H9 (cell line): ENCODE measurements at regions not wholly inside any gene's neighbourhood (a gene's known extent, or its start where the extent isn't known, plus 50 kb on each side); places are given as distances from the start of the nearest gene placed in this dataset.
"Not testable (repeated sequence)": the region's sequence is repeated elsewhere in the genome, so short reads cannot be mapped to it uniquely, and the experiment has no call there.

Source experiments
- DNase-seq: peaks from one replicate; pipeline ENCODE4 v3.0.0-alpha.2; 2017
- H2AFZ ChIP-seq: one replicate; pipeline ENCODE4 v1.6.1; 2013; ENCODE audit warnings: mild to moderate bottlenecking, low read length, control low read depth, moderate library complexity
- H2AK5ac ChIP-seq: 2 replicates; pipeline ENCODE4 v1.6.1; 2013; ENCODE audit warnings: low read length, control low read depth, mixed read lengths; ENCODE audit not compliant: insufficient read length
- H2BK120ac ChIP-seq: one replicate; pipeline ENCODE4 v1.6.1; 2013; ENCODE audit warnings: low read depth, mild to moderate bottlenecking, low read length, control low read depth, inconsistent platforms; ENCODE audit not compliant: poor library complexity, severe bottlenecking
- H2BK12ac ChIP-seq: 2 replicates; pipeline ENCODE4 v1.6.1; 2013; ENCODE audit warnings: low read length, control low read depth, mixed read lengths, low read depth; ENCODE audit not compliant: insufficient read length
- H2BK15ac ChIP-seq: 2 replicates; pipeline ENCODE4 v1.6.1; 2013; ENCODE audit warnings: low read depth, low read length, control low read depth
- H2BK20ac ChIP-seq: one replicate; pipeline ENCODE4 v1.6.1; 2013; ENCODE audit warnings: low read depth, mild to moderate bottlenecking, low read length, control low read depth, inconsistent platforms; ENCODE audit not compliant: poor library complexity, severe bottlenecking
- H2BK5ac ChIP-seq: 2 replicates; pipeline ENCODE4 v1.6.1; 2013; ENCODE audit warnings: low read length, control low read depth, mixed read lengths; ENCODE audit not compliant: insufficient read length
- H3K14ac ChIP-seq: 2 replicates; pipeline ENCODE4 v1.6.1; 2013; ENCODE audit warnings: low read length, control low read depth; ENCODE audit not compliant: insufficient read depth
- H3K18ac ChIP-seq: 2 replicates; pipeline ENCODE4 v1.6.1; 2013; ENCODE audit warnings: low read depth, mild to moderate bottlenecking, mixed read lengths, low read length, control low read depth; ENCODE audit not compliant: insufficient read length
- H3K23ac ChIP-seq: 2 replicates; pipeline ENCODE4 v1.6.1; 2013; ENCODE audit warnings: low read length, control low read depth, mixed read lengths, low read depth; ENCODE audit not compliant: insufficient read length
- H3K23me2 ChIP-seq: 2 replicates; pipeline ENCODE4 v1.6.1; 2013; ENCODE audit warnings: low read depth, mild to moderate bottlenecking, mixed read lengths, low read length, control low read depth; ENCODE audit not compliant: insufficient read length, poor library complexity, severe bottlenecking
- H3K27ac ChIP-seq: 2 replicates; pipeline ENCODE4 v1.5.1; 2013; ENCODE audit warnings: low read length, control low read depth, mixed read lengths, low read depth; ENCODE audit not compliant: insufficient read length
- H3K27me3 ChIP-seq: 2 replicates; pipeline ENCODE4 v1.6.1; 2013; ENCODE audit warnings: low read length, control low read depth, inconsistent platforms; ENCODE audit not compliant: insufficient read depth
- H3K4ac ChIP-seq: 2 replicates; pipeline ENCODE4 v1.6.1; 2013; ENCODE audit warnings: low read depth, mild to moderate bottlenecking, control low read depth, inconsistent platforms, low read length, moderate library complexity
- H3K4me1 ChIP-seq: 2 replicates; pipeline ENCODE4 v1.6.1; 2013; ENCODE audit warnings: low read length, control low read depth, inconsistent platforms; ENCODE audit not compliant: insufficient read depth
- H3K4me2 ChIP-seq: 2 replicates; pipeline ENCODE4 v1.6.1; 2013; ENCODE audit warnings: low read length, control low read depth, mixed read lengths; ENCODE audit not compliant: insufficient read length, insufficient read depth
- H3K56ac ChIP-seq: 2 replicates; pipeline ENCODE4 v1.6.1; 2013; ENCODE audit warnings: low read depth, mild to moderate bottlenecking, mixed read lengths, low read length, control low read depth; ENCODE audit not compliant: insufficient read length
- H3K79me1 ChIP-seq: 2 replicates; pipeline ENCODE4 v1.6.1; 2013; ENCODE audit warnings: low read depth, mild to moderate bottlenecking, moderate library complexity, low read length, control low read depth, inconsistent platforms; ENCODE audit not compliant: insufficient read depth, poor library complexity, severe bottlenecking
- H3K79me2 ChIP-seq: 2 replicates; pipeline ENCODE4 v1.6.1; 2013; ENCODE audit warnings: low read length, control low read depth, inconsistent platforms; ENCODE audit not compliant: insufficient read depth
- H3K9ac ChIP-seq: 2 replicates; pipeline ENCODE4 v1.6.1; 2013; ENCODE audit warnings: low read length, control low read depth, mixed read lengths; ENCODE audit not compliant: insufficient read length; ENCODE audit errors: extremely low read depth
- H3K9me3 ChIP-seq: one replicate; pipeline ENCODE4 v1.6.1; 2013; ENCODE audit warnings: low read depth, low read length, inconsistent platforms; ENCODE audit not compliant: control insufficient read depth
- H3T11ph ChIP-seq: one replicate; pipeline ENCODE4 v1.6.1; 2013; ENCODE audit warnings: mild to moderate bottlenecking, low read length, control low read depth, inconsistent platforms
- H4K20me1 ChIP-seq: one replicate; pipeline ENCODE4 v1.6.1; 2013; ENCODE audit not compliant: control insufficient read depth, insufficient read length, insufficient read depth
- H4K5ac ChIP-seq: 2 replicates; pipeline ENCODE4 v1.6.1; 2013; ENCODE audit warnings: low read depth, mild to moderate bottlenecking, mixed read lengths, low read length, control low read depth; ENCODE audit not compliant: insufficient read length
- H4K8ac ChIP-seq: replicated peaks from 2 replicates; pipeline ENCODE4 v1.6.1; 2013; ENCODE audit warnings: low read length, control low read depth, mixed read lengths, low read depth; ENCODE audit not compliant: insufficient read length
- H4K91ac ChIP-seq: 2 replicates; pipeline ENCODE4 v1.6.1; 2013; ENCODE audit warnings: low read depth, mild to moderate bottlenecking, moderate library complexity, mixed read lengths, low read length, control low read depth; ENCODE audit not compliant: insufficient read length
- H3K27ac Mint-ChIP-seq, 3 experiments: 2 replicates in 2 of 3; 3 replicates in 1 of 3; pipeline ENCODE4 v1.8.0; 2020 to 2021; ENCODE audit warnings: mixed read lengths in 3 of 3, mild to moderate bottlenecking in 1 of 3, moderate library complexity in 1 of 3
- H3K27me3 Mint-ChIP-seq: 2 replicates; pipeline ENCODE4 v1.8.0; 2021; ENCODE audit warnings: low read depth, mild to moderate bottlenecking, moderate library complexity, mixed read lengths
- H3K36me3 Mint-ChIP-seq, 3 experiments: 2 replicates in 2 of 3; 3 replicates in 1 of 3; pipeline ENCODE4 v1.8.0; 2020 to 2021; ENCODE audit warnings: low read depth in 3 of 3, mixed read lengths in 3 of 3; ENCODE audit not compliant: insufficient read depth in 1 of 3
- H3K4me1 Mint-ChIP-seq, 2 experiments: 2 replicates each; pipeline ENCODE4 v1.8.0; 2020; ENCODE audit warnings: mixed read lengths in 2 of 2
- H3K4me3 Mint-ChIP-seq, 2 experiments: 2 replicates in 1 of 2; 3 replicates in 1 of 2; pipeline ENCODE4 v1.8.0; 2020 to 2021; ENCODE audit warnings: mild to moderate bottlenecking in 2 of 2, mixed read lengths in 2 of 2, moderate library complexity in 1 of 2
- H3K9me3 Mint-ChIP-seq, 2 experiments: 2 replicates in 1 of 2; 3 replicates in 1 of 2; pipeline ENCODE4 v1.8.0; 2020; ENCODE audit warnings: mild to moderate bottlenecking in 2 of 2, mixed read lengths in 2 of 2, moderate library complexity in 1 of 2
- WGBS: extraction: QIAGEN DNeasy Blood & Tissue Kit; methylation state at CpG from one replicate; pipeline ENCODE4 v1.1.7; 2013; ENCODE audit warnings: missing lambda C conversion rate, low lambda C conversion rate, mixed read lengths; ENCODE audit not compliant: insufficient read length; ENCODE audit errors: extremely low coverage; 5-methylcytosine and 5-hydroxymethylcytosine counted together
- TF ChIP-seq, protein P1 (sequence below): fragments of 200-600 bp; sonication (generic); conservative IDR thresholded peaks from 3 replicates; pipeline ENCODE4 v1.8.0; 2021; ENCODE audit warnings: antibody characterized with exemption, mild to moderate bottlenecking

GRCh38 chr1:98286656-98287055 is 365.8 kb upstream of the DPYD start:
- Histone ChIP-seq H3K18ac (no peak overlapping the region), H2BK120ac (no peak overlapping the region), H3K79me2 (no peaks in the 10 kb centered on the region), H3K4me2 (no peak overlapping the region), H2BK15ac (no peak overlapping the region), H3K9ac (no peak overlapping the region), H4K8ac (no peak overlapping the region), H3K9me3 (no peaks in the 10 kb centered on the region), H3K4me1 (no peaks in the 10 kb centered on the region), H2AK5ac (no peak overlapping the region), H3K4ac (no peak overlapping the region), H3K27ac (no peak overlapping the region), H3K23me2 (no peaks in the 10 kb centered on the region), H3K27me3 (no peaks in the 10 kb centered on the region), H4K20me1 (no peaks in the 10 kb centered on the region), H2BK20ac (no peak overlapping the region), H3K56ac (no peak overlapping the region), H3T11ph (no peak overlapping the region), H4K5ac (no peak overlapping the region), H2BK5ac (no peak overlapping the region), H3K79me1 (no peaks in the 10 kb centered on the region), H2AFZ (no peak overlapping the region), H3K14ac (no peak overlapping the region), H3K23ac (no peak overlapping the region), H4K91ac (no peak overlapping the region), H2BK12ac (no peak overlapping the region)
- no CpG with 5 or more reads among the region's 1 CpG for WGBS
- H3K27me3 Mint-ChIP-seq, result no peaks in the 10 kb centered on the region; the same call in 1 of the 2 replicates
- H3K36me3 Mint-ChIP-seq, result no peaks in the 10 kb centered on the region
- no peak overlapping the region for H3K27ac Mint-ChIP-seq
- no peak for DNase-seq
- no peak overlapping the region for H3K4me3 Mint-ChIP-seq
- TF ChIP-seq, protein P1, sequence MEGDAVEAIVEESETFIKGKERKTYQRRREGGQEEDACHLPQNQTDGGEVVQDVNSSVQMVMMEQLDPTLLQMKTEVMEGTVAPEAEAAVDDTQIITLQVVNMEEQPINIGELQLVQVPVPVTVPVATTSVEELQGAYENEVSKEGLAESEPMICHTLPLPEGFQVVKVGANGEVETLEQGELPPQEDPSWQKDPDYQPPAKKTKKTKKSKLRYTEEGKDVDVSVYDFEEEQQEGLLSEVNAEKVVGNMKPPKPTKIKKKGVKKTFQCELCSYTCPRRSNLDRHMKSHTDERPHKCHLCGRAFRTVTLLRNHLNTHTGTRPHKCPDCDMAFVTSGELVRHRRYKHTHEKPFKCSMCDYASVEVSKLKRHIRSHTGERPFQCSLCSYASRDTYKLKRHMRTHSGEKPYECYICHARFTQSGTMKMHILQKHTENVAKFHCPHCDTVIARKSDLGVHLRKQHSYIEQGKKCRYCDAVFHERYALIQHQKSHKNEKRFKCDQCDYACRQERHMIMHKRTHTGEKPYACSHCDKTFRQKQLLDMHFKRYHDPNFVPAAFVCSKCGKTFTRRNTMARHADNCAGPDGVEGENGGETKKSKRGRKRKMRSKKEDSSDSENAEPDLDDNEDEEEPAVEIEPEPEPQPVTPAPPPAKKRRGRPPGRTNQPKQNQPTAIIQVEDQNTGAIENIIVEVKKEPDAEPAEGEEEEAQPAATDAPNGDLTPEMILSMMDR, result no peak
- H3K4me1 Mint-ChIP-seq, result peaks cover 4% of the 10 kb centered on the region in 2 experiments; a peak in 3 of 4 replicates
- no peaks in the 10 kb centered on the region for H3K9me3 Mint-ChIP-seq

DNA sequence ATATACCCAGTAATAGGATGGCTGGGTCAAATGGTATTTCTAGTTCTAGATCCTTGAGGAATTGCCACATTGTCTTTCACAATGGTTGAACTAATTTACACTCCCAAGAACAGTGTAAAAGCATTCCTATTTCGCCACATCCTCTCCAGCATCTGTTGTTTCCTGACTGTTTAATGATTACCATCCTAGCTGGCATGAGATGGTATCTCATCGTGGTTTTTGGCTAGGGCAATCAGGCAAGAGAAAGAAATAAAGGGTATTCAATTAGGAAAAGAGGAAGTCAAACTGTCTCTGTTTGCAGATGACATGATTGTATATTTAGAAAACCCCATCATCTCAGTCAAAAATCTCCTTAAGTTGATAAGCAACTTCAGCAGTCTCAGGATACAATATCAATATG is 364.5 kb upstream of the DPYD start:
- not testable (repeated sequence) for H4K5ac ChIP-seq, H2BK20ac ChIP-seq, H3K23me2 ChIP-seq, H3K79me1 ChIP-seq, H3K27ac Mint-ChIP-seq, H3K27ac ChIP-seq, H4K20me1 ChIP-seq, H3K4me1 ChIP-seq, H2BK12ac ChIP-seq, H3K4me3 Mint-ChIP-seq, H3K9me3 Mint-ChIP-seq, DNase-seq, H3K27me3 Mint-ChIP-seq, H3K36me3 Mint-ChIP-seq, H3K79me2 ChIP-seq, H2AFZ ChIP-seq, H2BK120ac ChIP-seq, H3K56ac ChIP-seq, H3K9ac ChIP-seq, H2AK5ac ChIP-seq, H3T11ph ChIP-seq, H3K4me2 ChIP-seq, H3K14ac ChIP-seq, H3K9me3 ChIP-seq, H4K8ac ChIP-seq, H2BK15ac ChIP-seq, H4K91ac ChIP-seq, H3K4me1 Mint-ChIP-seq, H2BK5ac ChIP-seq, H3K27me3 ChIP-seq, H3K18ac ChIP-seq, H3K4ac ChIP-seq, H3K23ac ChIP-seq
- no CpG with 5 or more reads among the region's 2 CpGs for WGBS
